Muscle of leg (tissue), 3 donors: ENCODE measurements at regions not wholly inside any gene's neighbourhood (a gene's known extent, or its start where the extent isn't known, plus 50 kb on each side); places are given as distances from the start of the nearest gene placed in this dataset.

Experiments
- DNase-seq: peaks from one replicate; pipeline ENCODE4 v3.0.0; 2013
- H3K27ac ChIP-seq: one replicate; pipeline ENCODE4 v1.5.1; 2013; ENCODE audit warnings: mild to moderate bottlenecking, low read length, control low read depth
- H3K27me3 ChIP-seq: one replicate; pipeline ENCODE4 v1.6.1; 2013; ENCODE audit warnings: low read length; ENCODE audit not compliant: control insufficient read depth, insufficient read depth
- H3K36me3 ChIP-seq: one replicate; pipeline ENCODE4 v1.6.1; 2013; ENCODE audit warnings: low read length; ENCODE audit not compliant: control insufficient read depth, insufficient read depth
- H3K4me1 ChIP-seq: one replicate; pipeline ENCODE4 v1.6.1; 2013; ENCODE audit warnings: low read length; ENCODE audit not compliant: control insufficient read depth, insufficient read depth
- H3K4me3 ChIP-seq: one replicate; pipeline ENCODE4 v1.5.1; 2013; ENCODE audit warnings: low read length, control low read depth
- H3K9me3 ChIP-seq: replicated peaks from 2 replicates; pipeline ENCODE4 v1.6.1; 2013; ENCODE audit warnings: low read depth, low read length; ENCODE audit not compliant: control insufficient read depth
- WGBS: methylation state at CpG from one replicate; pipeline ENCODE4 v1.1.5; 2013; ENCODE audit warnings: missing lambda C conversion rate; ENCODE audit not compliant: insufficient coverage; 5-methylcytosine and 5-hydroxymethylcytosine counted together

GRCh38 chr3:165716592-165716991 is 120.6 kb downstream of the BCHE start:
- H3K27ac ChIP-seq, result no peak overlapping the region

GRCh38 chr3:165713479-165713878 is 123.7 kb downstream of the BCHE start:
- H3K4me3 ChIP-seq, result no peak overlapping the region
- no peak overlapping the region for H3K27ac ChIP-seq
- no peak for DNase-seq
- no peaks in the 10 kb centered on the region for H3K27me3 ChIP-seq
- H3K9me3 ChIP-seq, result no peaks in the 10 kb centered on the region
- no peaks in the 10 kb centered on the region for H3K4me1 ChIP-seq
- no peaks in the 10 kb centered on the region for H3K36me3 ChIP-seq
- 89% methylated on average over 6 of the region's 7 CpGs for WGBS

More at GRCh38 chr3:165716592-165716991, 120.6 kb downstream of the BCHE start:
- no peaks in the 10 kb centered on the region for H3K36me3 ChIP-seq
- H3K9me3 ChIP-seq, result peaks cover 8% of the 10 kb centered on the region
- H3K27me3 ChIP-seq, result no peaks in the 10 kb centered on the region
- DNase-seq, result no peak
- no peak overlapping the region for H3K4me3 ChIP-seq
- no peaks in the 10 kb centered on the region for H3K4me1 ChIP-seq

- Histone ChIP-seq H3K9me3 (no peaks in the 10 kb centered on the region), H3K27me3 (no peaks in the 10 kb centered on the region), H3K4me1 (no peaks in the 10 kb centered on the region), H3K36me3 (no peaks in the 10 kb centered on the region), H3K4me3 (no peak overlapping the region), H3K27ac (no peak overlapping the region)
- 89% methylated on average over 8 of the region's 8 CpGs for WGBS
- DNase-seq, result no peak
Measured at GRCh38 chr3:165712382-165712781, 124.8 kb downstream of the BCHE start.

GRCh38 chr3:165697910-165698309 is 139.3 kb downstream of the BCHE start:
- Histone ChIP-seq H3K36me3 (no peaks in the 10 kb centered on the region), H3K27ac (no peak overlapping the region), H3K4me1 (no peaks in the 10 kb centered on the region), H3K9me3 (peaks cover under 1% of the 10 kb centered on the region), H3K27me3 (no peaks in the 10 kb centered on the region), H3K4me3 (no peak overlapping the region)
- DNase-seq, result no peak
- WGBS, result 100% methylated on average over 1 of the region's 2 CpGs

DNA sequence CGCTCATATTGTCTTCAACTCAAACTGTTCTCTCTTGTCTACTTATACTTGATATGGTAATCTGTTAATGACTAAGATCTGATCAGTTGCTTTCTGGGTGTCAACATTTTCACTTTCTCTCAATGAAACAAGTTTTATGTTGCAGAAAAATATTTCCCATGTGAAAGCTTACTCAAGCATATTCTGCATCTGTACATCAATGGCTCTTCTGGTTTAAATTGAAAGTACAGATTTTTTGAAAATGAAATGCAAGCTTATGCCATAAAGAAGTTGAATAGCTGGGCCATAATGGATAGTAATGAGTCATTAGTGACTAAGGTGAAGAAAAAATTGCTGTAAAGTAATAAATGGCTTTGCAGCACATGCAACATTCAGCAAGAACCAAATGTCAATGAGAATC is 140.7 kb downstream of the BCHE start:
- no peaks in the 10 kb centered on the region for H3K27me3 ChIP-seq
- H3K9me3 ChIP-seq, result peaks cover 5% of the 10 kb centered on the region
- no peak for DNase-seq
- H3K4me1 ChIP-seq, result no peaks in the 10 kb centered on the region
- no peak overlapping the region for H3K27ac ChIP-seq
- H3K36me3 ChIP-seq, result no peaks in the 10 kb centered on the region
- no CpG with 5 or more reads among the region's 1 CpG for WGBS
- H3K4me3 ChIP-seq, result no peak overlapping the region

- Histone ChIP-seq H3K27ac (no peak overlapping the region), H3K36me3 (no peaks in the 10 kb centered on the region), H3K9me3 (no peaks in the 10 kb centered on the region), H3K4me3 (no peak overlapping the region), H3K4me1 (no peaks in the 10 kb centered on the region), H3K27me3 (no peaks in the 10 kb centered on the region)
- DNase-seq, result no peak
- WGBS, result no CpG with 5 or more reads among the region's 4 CpGs
Measured at GRCh38 chr3:165683947-165684346, 153.3 kb downstream of the BCHE start.

- Histone ChIP-seq H3K36me3 (no peaks in the 10 kb centered on the region), H3K27me3 (no peaks in the 10 kb centered on the region), H3K4me3 (no peak overlapping the region), H3K9me3 (no peaks in the 10 kb centered on the region), H3K27ac (no peak overlapping the region), H3K4me1 (no peaks in the 10 kb centered on the region)
- WGBS, result no CpG with 5 or more reads among the region's 3 CpGs
- DNase-seq, result no peak
Measured at GRCh38 chr3:165682734-165683133, 154.5 kb downstream of the BCHE start.

DNA sequence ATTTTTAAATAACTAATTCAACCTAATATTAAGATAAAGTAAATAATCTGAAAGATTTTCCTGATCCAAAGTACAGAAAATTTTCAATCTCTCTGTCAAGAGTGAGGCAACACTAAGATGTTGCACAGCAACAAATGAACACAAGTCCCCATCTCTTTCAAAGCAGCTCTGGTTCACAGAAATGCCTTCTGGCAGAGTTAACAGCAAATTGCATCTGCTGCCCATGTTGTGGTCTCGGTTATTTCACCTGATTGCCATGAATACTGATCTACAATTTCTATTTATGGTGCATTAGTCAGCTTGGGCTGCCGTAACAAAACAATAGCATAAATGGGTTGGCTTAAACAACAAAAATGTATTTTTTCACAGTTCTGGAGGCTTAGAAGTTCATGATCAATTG is 167.3 kb downstream of the BCHE start:
- Histone ChIP-seq H3K9me3 (no peaks in the 10 kb centered on the region), H3K27ac (no peak overlapping the region), H3K27me3 (no peaks in the 10 kb centered on the region), H3K36me3 (no peaks in the 10 kb centered on the region), H3K4me1 (no peaks in the 10 kb centered on the region), H3K4me3 (no peak overlapping the region)
- no CpG with 5 or more reads among the region's 2 CpGs for WGBS
- no peak for DNase-seq

GRCh38 chr3:165669504-165669903 is 167.7 kb downstream of the BCHE start:
- H3K36me3 ChIP-seq, result no peaks in the 10 kb centered on the region
- H3K27ac ChIP-seq, result no peak overlapping the region
- no peaks in the 10 kb centered on the region for H3K27me3 ChIP-seq
- H3K4me3 ChIP-seq, result no peak overlapping the region
- peak; percentile 1 for DNase-seq
- H3K4me1 ChIP-seq, result no peaks in the 10 kb centered on the region
- H3K9me3 ChIP-seq, result no peaks in the 10 kb centered on the region

GRCh38 chr3:165667676-165668075 is 169.5 kb downstream of the BCHE start:
- no CpG with 5 or more reads among the region's 2 CpGs for WGBS
- no peak for DNase-seq
- no peaks in the 10 kb centered on the region for H3K4me1 ChIP-seq
- H3K36me3 ChIP-seq, result no peaks in the 10 kb centered on the region
- H3K27ac ChIP-seq, result no peak overlapping the region
- H3K27me3 ChIP-seq, result no peaks in the 10 kb centered on the region
- no peaks in the 10 kb centered on the region for H3K9me3 ChIP-seq
- no peak overlapping the region for H3K4me3 ChIP-seq

DNA sequence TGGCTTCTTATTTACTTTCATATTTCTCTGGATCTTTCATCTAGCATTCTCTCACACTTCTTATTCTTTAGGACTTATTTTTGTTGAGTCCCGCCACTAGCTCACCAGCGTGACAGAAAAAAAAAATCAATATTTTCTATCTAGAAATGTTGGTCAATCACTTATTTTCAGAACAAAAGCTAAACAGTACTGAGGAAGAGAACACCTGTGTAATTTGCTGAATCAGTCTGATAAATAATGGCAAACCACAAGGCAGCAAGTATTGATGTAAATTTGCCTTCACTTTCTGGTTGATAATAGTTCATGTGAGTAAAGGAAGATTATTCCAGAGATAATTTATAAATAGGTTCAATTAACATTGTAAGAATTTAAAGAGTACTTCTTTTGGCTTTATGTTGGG is 179.2 kb downstream of the BCHE start:
- H3K4me1 ChIP-seq, result no peaks in the 10 kb centered on the region
- no CpG with 5 or more reads among the region's 2 CpGs for WGBS
- H3K9me3 ChIP-seq, result no peaks in the 10 kb centered on the region
- no peak overlapping the region for H3K4me3 ChIP-seq
- H3K27ac ChIP-seq, result no peak overlapping the region
- H3K36me3 ChIP-seq, result no peaks in the 10 kb centered on the region
- DNase-seq, result no peak
- no peaks in the 10 kb centered on the region for H3K27me3 ChIP-seq
